ENCODE measurements at regions not wholly inside any gene's neighbourhood (a gene's known extent, or its start where the extent isn't known, plus 50 kb on each side); places are given as distances from the start of the nearest gene placed in this dataset.

GRCh38 chr13:44770951-44771350, 194.8 kb upstream of the TSC22D1 start (continued):
- TF ChIP-seq, protein P1, sequence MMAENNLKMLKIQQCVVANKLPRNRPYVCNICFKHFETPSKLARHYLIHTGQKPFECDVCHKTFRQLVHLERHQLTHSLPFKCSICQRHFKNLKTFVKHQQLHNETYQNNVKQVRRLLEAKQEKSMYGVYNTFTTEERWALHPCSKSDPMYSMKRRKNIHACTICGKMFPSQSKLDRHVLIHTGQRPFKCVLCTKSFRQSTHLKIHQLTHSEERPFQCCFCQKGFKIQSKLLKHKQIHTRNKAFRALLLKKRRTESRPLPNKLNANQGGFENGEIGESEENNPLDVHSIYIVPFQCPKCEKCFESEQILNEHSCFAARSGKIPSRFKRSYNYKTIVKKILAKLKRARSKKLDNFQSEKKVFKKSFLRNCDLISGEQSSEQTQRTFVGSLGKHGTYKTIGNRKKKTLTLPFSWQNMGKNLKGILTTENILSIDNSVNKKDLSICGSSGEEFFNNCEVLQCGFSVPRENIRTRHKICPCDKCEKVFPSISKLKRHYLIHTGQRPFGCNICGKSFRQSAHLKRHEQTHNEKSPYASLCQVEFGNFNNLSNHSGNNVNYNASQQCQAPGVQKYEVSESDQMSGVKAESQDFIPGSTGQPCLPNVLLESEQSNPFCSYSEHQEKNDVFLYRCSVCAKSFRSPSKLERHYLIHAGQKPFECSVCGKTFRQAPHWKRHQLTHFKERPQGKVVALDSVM (CRISPR knock-in tag; IDR thresholded peaks at IDR 0.05): no peak
- TF ChIP-seq, protein P2, sequence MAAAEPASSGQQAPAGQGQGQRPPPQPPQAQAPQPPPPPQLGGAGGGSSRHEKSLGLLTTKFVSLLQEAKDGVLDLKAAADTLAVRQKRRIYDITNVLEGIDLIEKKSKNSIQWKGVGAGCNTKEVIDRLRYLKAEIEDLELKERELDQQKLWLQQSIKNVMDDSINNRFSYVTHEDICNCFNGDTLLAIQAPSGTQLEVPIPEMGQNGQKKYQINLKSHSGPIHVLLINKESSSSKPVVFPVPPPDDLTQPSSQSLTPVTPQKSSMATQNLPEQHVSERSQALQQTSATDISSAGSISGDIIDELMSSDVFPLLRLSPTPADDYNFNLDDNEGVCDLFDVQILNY (CRISPR knock-in tag; conservative IDR thresholded peaks at IDR 0.05): no peak
- no peak for TF ChIP-seq CEBPZ (IDR thresholded peaks at IDR 0.05; ENCODE audit: low read length)
- no peak for TF ChIP-seq ZNF33A (CRISPR knock-in tag; IDR thresholded peaks at IDR 0.05; ENCODE audit: borderline replicate concordance)
- TF ChIP-seq ARNT2 (CRISPR knock-in tag; IDR thresholded peaks at IDR 0.05; ENCODE audit: low read depth): no peak

DNA sequence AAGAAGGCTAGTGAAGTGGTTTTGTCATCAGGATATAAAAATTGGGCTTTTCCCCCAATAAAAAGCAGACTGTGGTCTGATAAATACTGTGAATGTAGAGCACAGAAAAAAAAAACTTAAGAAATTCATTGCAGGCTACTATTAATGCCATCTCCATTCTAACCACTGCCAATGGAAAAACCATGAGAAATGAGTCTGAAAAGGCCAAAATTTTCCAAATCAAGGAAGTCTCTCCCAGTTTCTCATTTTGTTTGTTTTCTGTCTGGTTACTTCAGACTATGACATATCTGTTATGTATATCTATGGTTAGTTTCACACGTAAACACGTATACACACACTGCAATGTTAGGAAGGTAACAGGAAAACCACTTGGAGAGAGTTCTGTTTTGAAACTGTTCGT, 193.6 kb upstream of the TSC22D1 start:
- Histone ChIP-seq H2AFZ (ENCODE audit: low read length) (no peak overlapping the region), H3K4me3 (replicated peaks in 1 of 3; ENCODE audit: insufficient read depth in 1 of 3, low read depth in 2 of 3, low read length in 3 of 3) (no peak overlapping the region), H3K27ac (ENCODE audit: extremely low read length, insufficient read depth, low read length) (no peak overlapping the region), H4K20me1 (ENCODE audit: insufficient read depth, low read length) (no peaks in the 10 kb centered on the region), H3K4me2 (ENCODE audit: low read depth, low read length) (no peak overlapping the region), H3K9ac (ENCODE audit: insufficient read depth, low read depth, low read length) (no peak overlapping the region), H3K79me2 (ENCODE audit: insufficient read depth, low read length) (no peaks in the 10 kb centered on the region), H3K4me1 (ENCODE audit: insufficient read depth, low read length) (peaks cover 15% of the 10 kb centered on the region), H3K36me3 (replicated peaks in 1 of 2; ENCODE audit: control insufficient read depth in 1 of 2, insufficient read depth in 2 of 2, low read length in 2 of 2) (no peaks in the 10 kb centered on the region), H3K9me3 (ENCODE audit: low read length) (no peaks in the 10 kb centered on the region), H3K27me3 (ENCODE audit: control insufficient read depth in 1 of 2, insufficient read depth in 2 of 2, low read length in 2 of 2) (no peaks in the 10 kb centered on the region; a peak in 1 of 5 replicates)
- no TSS peak for BruUV-seq (replicated peaks)
- ChIA-PET CTCF (ENCODE audit: low intra/inter-chr PET ratio, low total read pairs) (no interaction called here), POLR2A (no interaction called here)
- in situ Hi-C loops (cut with HindIII; ENCODE audit: extremely low pct_ligation_motif_present, low pct_unique_long_range_greater_than_20kb) (no loop called here), intact Hi-C loops (cut with micrococcal nuclease; ENCODE audit: unreplicated experiment) (no loop called here)
- 43% methylated on average over 3 of the region's 3 CpGs for WGBS (ENCODE audit: low lambda C conversion rate)
- no peak for DNase-seq (ENCODE audit: low spot score)
- FAIRE-seq: no peak
- no peak for ATAC-seq
- TF ChIP-seq GATAD2A (CRISPR knock-in tag; IDR thresholded peaks at IDR 0.05) (no peak), TFE3 (CRISPR knock-in tag; IDR thresholded peaks at IDR 0.05) (no peak), ARNTL (CRISPR knock-in tag; IDR thresholded peaks at IDR 0.05) (no peak), ZNF124 (CRISPR knock-in tag; IDR thresholded peaks at IDR 0.05) (no peak), SSRP1 (CRISPR knock-in tag; IDR thresholded peaks at IDR 0.05) (no peak), ZNF737 (CRISPR knock-in tag; IDR thresholded peaks at IDR 0.05; ENCODE audit: borderline replicate concordance) (no peak), ZNF33B (CRISPR knock-in tag; IDR thresholded peaks at IDR 0.05) (no peak), SYNCRIP (IDR thresholded peaks at IDR 0.05; ENCODE audit: insufficient read depth, low read depth, low read length) (no peak)
- TF ChIP-seq, protein P3, sequence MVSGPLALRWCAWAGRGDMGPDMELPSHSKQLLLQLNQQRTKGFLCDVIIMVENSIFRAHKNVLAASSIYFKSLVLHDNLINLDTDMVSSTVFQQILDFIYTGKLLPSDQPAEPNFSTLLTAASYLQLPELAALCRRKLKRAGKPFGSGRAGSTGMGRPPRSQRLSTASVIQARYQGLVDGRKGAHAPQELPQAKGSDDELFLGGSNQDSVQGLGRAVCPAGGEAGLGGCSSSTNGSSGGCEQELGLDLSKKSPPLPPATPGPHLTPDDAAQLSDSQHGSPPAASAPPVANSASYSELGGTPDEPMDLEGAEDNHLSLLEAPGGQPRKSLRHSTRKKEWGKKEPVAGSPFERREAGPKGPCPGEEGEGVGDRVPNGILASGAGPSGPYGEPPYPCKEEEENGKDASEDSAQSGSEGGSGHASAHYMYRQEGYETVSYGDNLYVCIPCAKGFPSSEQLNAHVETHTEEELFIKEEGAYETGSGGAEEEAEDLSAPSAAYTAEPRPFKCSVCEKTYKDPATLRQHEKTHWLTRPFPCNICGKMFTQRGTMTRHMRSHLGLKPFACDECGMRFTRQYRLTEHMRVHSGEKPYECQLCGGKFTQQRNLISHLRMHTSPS (CRISPR knock-in tag; IDR thresholded peaks at IDR 0.05; ENCODE audit: low read depth): no peak
